ENCODE measurements at regions not wholly inside any gene's neighbourhood (a gene's known extent, or its start where the extent isn't known, plus 50 kb on each side); places are given as distances from the start of the nearest gene placed in this dataset.
A peak's percentile ranks its signal among the peaks of the same experiment; 100 is the strongest.

- DNase-seq (ENCODE audit: low read depth) = no peak
These were observed 446.2 kb upstream of the SLC14A2 start for GRCh38 chr18:45168866-45169600.

GRCh38 chr18:45169610-45170009, 445.7 kb upstream of the SLC14A2 start:
- DNase-seq (ENCODE audit: low read depth) = no peak

GRCh38 chr18:45171679-45172191, 443.5 kb upstream of the SLC14A2 start:
- no peak for DNase-seq (ENCODE audit: low read depth)

- DNase-seq (ENCODE audit: low read depth) = no peak
These were observed 441.9 kb upstream of the SLC14A2 start for GRCh38 chr18:45173327-45173726.

GRCh38 chr18:45173799-45174519, 441.3 kb upstream of the SLC14A2 start:
- no peak for DNase-seq (ENCODE audit: low read depth)

GRCh38 chr18:45174629-45175136, 440.6 kb upstream of the SLC14A2 start:
- no peak for DNase-seq (ENCODE audit: low read depth)

GRCh38 chr18:45175511-45175910, 439.8 kb upstream of the SLC14A2 start:
- DNase-seq (ENCODE audit: low read depth) = no peak

- no peak for DNase-seq (ENCODE audit: low read depth)
These were observed 428.4 kb upstream of the SLC14A2 start for GRCh38 chr18:45186832-45187231.

GRCh38 chr18:45191795-45192194, 423.5 kb upstream of the SLC14A2 start:
- no peak for DNase-seq (ENCODE audit: low read depth)

GRCh38 chr18:45197526-45197970, 417.7 kb upstream of the SLC14A2 start:
- DNase-seq (ENCODE audit: low read depth) = no peak

GRCh38 chr18:45198526-45198925, 416.8 kb upstream of the SLC14A2 start:
- no peak for DNase-seq (ENCODE audit: low read depth)

- no peak for DNase-seq (ENCODE audit: low read depth)
These were observed 414.2 kb upstream of the SLC14A2 start for GRCh38 chr18:45201029-45201428.

- no peak for DNase-seq (ENCODE audit: low read depth)
These were observed 413.8 kb upstream of the SLC14A2 start for GRCh38 chr18:45201489-45201888.

GRCh38 chr18:45202061-45202460, 413.2 kb upstream of the SLC14A2 start:
- DNase-seq (ENCODE audit: low read depth) = no peak

- DNase-seq (ENCODE audit: low read depth) = no peak
These were observed 411.6 kb upstream of the SLC14A2 start for GRCh38 chr18:45203677-45204076.

GRCh38 chr18:45207328-45207727, 407.9 kb upstream of the SLC14A2 start:
- DNase-seq (ENCODE audit: low read depth) = no peak

GRCh38 chr18:45208164-45208563, 407.1 kb upstream of the SLC14A2 start:
- DNase-seq (ENCODE audit: low read depth) = no peak

GRCh38 chr18:45212181-45213039, 402.9 kb upstream of the SLC14A2 start:
- DNase-seq (ENCODE audit: low read depth) = peak; percentile 63

GRCh38 chr18:45213040-45213333, 402.3 kb upstream of the SLC14A2 start:
- DNase-seq (ENCODE audit: low read depth) = no peak

- no peak for DNase-seq (ENCODE audit: low read depth)
These were observed 396.8 kb upstream of the SLC14A2 start for GRCh38 chr18:45218436-45218835.

- DNase-seq (ENCODE audit: low read depth) = no peak
These were observed 393.9 kb upstream of the SLC14A2 start for GRCh38 chr18:45221363-45221762.

- no peak for DNase-seq (ENCODE audit: low read depth)
These were observed 393.1 kb upstream of the SLC14A2 start for GRCh38 chr18:45222180-45222579.
